Lung (tissue), 11 donors: ENCODE measurements at regions not wholly inside any gene's neighbourhood (a gene's known extent, or its start where the extent isn't known, plus 50 kb on each side); places are given as distances from the start of the nearest gene placed in this dataset.

Experiments used
- ATAC-seq: fragments of 200-7000 bp; cut with Tn5 transposase; one replicate; pipeline ENCODE4 v1.9.1; 2020; ENCODE audit warnings: moderate number of reproducible peaks; ENCODE audit not compliant: insufficient read depth, low FRiP score
- DNase-seq, 3 donors: peaks; one replicate each; pipeline ENCODE4 v3.0.0-alpha.2; 2013 to 2017
- H3K27ac ChIP-seq, 2 donors: one replicate each; pipeline ENCODE4 v1.5.1; 2013; ENCODE audit warnings: mild to moderate bottlenecking in 2 of 2, moderate library complexity in 2 of 2, control low read depth in 1 of 2, inconsistent platforms in 1 of 2, low read depth in 1 of 2, low read length in 1 of 2
- H3K27me3 ChIP-seq, 3 donors: one replicate each; pipeline ENCODE4 v1.5.1; 2013; ENCODE audit warnings: low read length in 2 of 3; ENCODE audit not compliant: control insufficient read depth in 3 of 3, insufficient read depth in 3 of 3
- H3K36me3 ChIP-seq, 4 donors: one replicate each; pipeline ENCODE4 v1.5.1; 2013; ENCODE audit warnings: low read length in 4 of 4, mild to moderate bottlenecking in 1 of 4, moderate library complexity in 1 of 4; ENCODE audit not compliant: control insufficient read depth in 4 of 4, insufficient read depth in 4 of 4
- H3K4me1 ChIP-seq, 5 donors: one replicate each; pipeline ENCODE4 v1.5.1; 2013; ENCODE audit warnings: low read length in 5 of 5, mild to moderate bottlenecking in 2 of 5, moderate library complexity in 1 of 5; ENCODE audit not compliant: control insufficient read depth in 5 of 5, insufficient read depth in 5 of 5
- H3K4me3 ChIP-seq: one replicate; pipeline ENCODE4 v1.5.1; 2013; ENCODE audit warnings: mild to moderate bottlenecking, control low read depth, moderate library complexity
- H3K9ac ChIP-seq, 2 donors: one replicate each; pipeline ENCODE4 v1.5.1; 2013; ENCODE audit warnings: low read length in 2 of 2, control low read depth in 1 of 2; ENCODE audit not compliant: insufficient read depth in 1 of 2
- H3K9me3 ChIP-seq, 4 donors: one replicate each; pipeline ENCODE4 v1.5.1; 2013; ENCODE audit warnings: low read length in 3 of 4, mild to moderate bottlenecking in 1 of 4, moderate library complexity in 1 of 4; ENCODE audit not compliant: control insufficient read depth in 4 of 4, insufficient read depth in 3 of 4
- WGBS, 2 donors: extraction: QIAGEN DNeasy Blood & Tissue Kit; methylation state at CpG; one replicate each; pipeline ENCODE4 v1.1.7; 2013; 5-methylcytosine and 5-hydroxymethylcytosine counted together
- TF ChIP-seq, protein P1 (sequence below): IDR thresholded peaks from 2 replicates; pipeline ENCODE4 v1.5.1; 2012; ENCODE audit warnings: mild to moderate bottlenecking; ENCODE audit errors: control extremely low read depth, extremely low read depth
- donor health status: control.
- donor health status: control.
- donor health status: Bipolar disorder and iron deficiency.
- donor health status: healthy.
- donor health status: DM: yes; HTN: yes; CAD: no.

DNA sequence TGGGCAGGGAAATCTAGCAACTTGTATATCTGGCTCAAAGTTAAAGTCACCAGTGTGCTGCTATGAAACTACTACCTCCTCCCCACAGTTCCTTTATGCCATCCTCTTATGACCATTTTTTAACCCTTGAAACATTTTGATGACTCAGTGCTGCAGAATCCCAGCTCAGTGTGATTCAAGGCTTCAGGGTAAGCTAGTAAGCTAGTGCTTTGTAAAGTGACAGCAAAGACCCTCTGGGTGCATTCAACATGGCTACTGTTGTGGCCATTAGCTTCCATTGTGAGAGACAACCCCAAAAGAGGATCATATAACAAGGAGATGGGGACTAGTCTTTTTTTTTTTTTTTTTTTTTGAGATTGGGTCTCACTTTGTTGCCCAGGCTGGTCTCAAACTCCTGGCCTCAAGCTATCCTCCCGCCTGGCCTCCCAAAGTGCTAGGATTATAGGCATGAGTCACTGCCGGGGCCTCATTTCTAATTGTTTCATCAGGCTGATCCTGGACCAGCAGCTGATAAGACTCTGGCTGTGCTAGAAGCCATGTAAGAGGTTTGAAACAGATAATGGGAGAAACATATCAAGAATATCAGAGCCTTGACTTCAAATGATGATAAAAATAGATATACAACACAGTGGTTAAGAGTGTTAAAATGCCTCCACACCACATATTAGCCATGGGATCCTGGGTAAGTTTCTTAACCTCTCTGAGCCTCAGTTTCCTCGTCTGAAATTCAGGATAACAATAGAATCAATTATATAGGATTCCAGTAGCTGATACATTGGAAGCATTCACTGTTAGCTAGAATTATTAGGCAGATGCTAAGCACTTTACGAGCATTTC lies 65.7 kb upstream of the RTN4 start:
- Histone ChIP-seq H3K4me3 (no peak overlapping the region), H3K36me3 (no peaks in the 10 kb centered on the region), H3K9me3 (no peaks in the 10 kb centered on the region), H3K9ac (no peak overlapping the region), H3K27me3 (peaks cover 0 to 2% (median 0%) of the 10 kb centered on the region in 3 donors), H3K4me1 (peaks cover 0 to 33% (median 16%) of the 10 kb centered on the region in 5 donors), H3K27ac (no peak overlapping the region)
- WGBS, 2 donors = 73 to 90% methylated on average over 4 of the region's 4 CpGs
- ATAC-seq (no peak), DNase-seq (no peak)
- TF ChIP-seq, protein P1, sequence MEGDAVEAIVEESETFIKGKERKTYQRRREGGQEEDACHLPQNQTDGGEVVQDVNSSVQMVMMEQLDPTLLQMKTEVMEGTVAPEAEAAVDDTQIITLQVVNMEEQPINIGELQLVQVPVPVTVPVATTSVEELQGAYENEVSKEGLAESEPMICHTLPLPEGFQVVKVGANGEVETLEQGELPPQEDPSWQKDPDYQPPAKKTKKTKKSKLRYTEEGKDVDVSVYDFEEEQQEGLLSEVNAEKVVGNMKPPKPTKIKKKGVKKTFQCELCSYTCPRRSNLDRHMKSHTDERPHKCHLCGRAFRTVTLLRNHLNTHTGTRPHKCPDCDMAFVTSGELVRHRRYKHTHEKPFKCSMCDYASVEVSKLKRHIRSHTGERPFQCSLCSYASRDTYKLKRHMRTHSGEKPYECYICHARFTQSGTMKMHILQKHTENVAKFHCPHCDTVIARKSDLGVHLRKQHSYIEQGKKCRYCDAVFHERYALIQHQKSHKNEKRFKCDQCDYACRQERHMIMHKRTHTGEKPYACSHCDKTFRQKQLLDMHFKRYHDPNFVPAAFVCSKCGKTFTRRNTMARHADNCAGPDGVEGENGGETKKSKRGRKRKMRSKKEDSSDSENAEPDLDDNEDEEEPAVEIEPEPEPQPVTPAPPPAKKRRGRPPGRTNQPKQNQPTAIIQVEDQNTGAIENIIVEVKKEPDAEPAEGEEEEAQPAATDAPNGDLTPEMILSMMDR = no peak

DNA sequence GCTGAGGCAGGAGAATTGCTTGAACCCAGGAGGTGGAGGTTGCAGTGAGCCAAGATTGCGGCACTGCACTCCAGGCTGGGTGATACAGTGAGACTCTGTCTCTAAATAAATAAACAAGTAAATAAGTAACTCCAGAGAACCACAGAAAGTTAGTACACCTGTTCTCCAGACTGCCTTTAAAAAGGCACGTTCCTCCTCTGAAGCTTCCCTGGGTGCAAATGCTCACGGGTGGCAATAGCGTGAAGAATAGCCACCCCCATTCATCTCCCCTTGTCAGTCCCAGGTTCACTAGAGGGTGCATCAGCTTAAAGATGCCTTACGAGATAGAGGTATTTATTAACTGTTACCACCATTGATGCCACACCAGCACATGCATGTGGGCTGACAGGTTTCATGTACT lies 64.3 kb upstream of the RTN4 start:
- TF ChIP-seq, protein P1 = no peak
- ATAC-seq = no peak
- H3K27ac ChIP-seq = no peak overlapping the region
- no peak overlapping the region for H3K9ac ChIP-seq
- 88 to 95% methylated on average over 5 of the region's 5 CpGs for WGBS, 2 donors
- peaks cover 0 to 2% (median 0%) of the 10 kb centered on the region in 3 donors for H3K27me3 ChIP-seq
- H3K4me1 ChIP-seq = peaks cover 0 to 20% (median 15%) of the 10 kb centered on the region in 5 donors
- DNase-seq = no peak
- H3K36me3 ChIP-seq = no peaks in the 10 kb centered on the region
- no peaks in the 10 kb centered on the region for H3K9me3 ChIP-seq
- H3K4me3 ChIP-seq = no peak overlapping the region

DNA sequence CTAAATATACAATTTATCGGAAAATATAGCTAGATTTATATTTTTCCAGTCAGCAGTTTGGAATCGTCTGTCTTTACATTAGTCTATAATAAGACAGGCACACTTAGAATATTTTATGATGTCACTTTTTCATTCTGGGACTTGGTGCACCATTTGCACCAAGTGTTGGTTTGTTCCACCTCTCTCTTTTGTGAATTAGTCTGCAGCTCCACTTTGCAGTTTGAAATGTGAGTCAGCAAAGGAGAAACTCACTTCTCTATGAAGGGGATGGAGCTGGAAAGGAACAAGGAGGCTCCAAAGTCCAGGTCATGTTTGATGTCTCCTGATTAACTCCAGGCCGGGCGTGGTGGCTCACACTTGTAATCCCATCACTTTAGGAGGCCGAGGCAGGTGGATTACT lies 63.8 kb upstream of the RTN4 start:
- Histone ChIP-seq H3K27me3 (peaks cover 0 to 2% (median 0%) of the 10 kb centered on the region in 3 donors), H3K36me3 (no peaks in the 10 kb centered on the region), H3K4me3 (no peak overlapping the region), H3K4me1 (peaks cover 0 to 20% (median 15%) of the 10 kb centered on the region in 5 donors), H3K9me3 (no peaks in the 10 kb centered on the region), H3K27ac (no peak overlapping the region), H3K9ac (peak overlapping the region in 1 of 2 donors; percentile 26)
- DNase-seq (no peak), ATAC-seq (no peak)
- TF ChIP-seq, protein P1 = no peak
- 92 to 96% methylated on average over 5 of the region's 5 CpGs for WGBS, 2 donors
